ENCODE measurements at regions not wholly inside any gene's neighbourhood (a gene's known extent, or its start where the extent isn't known, plus 50 kb on each side); places are given as distances from the start of the nearest gene placed in this dataset.

DNA sequence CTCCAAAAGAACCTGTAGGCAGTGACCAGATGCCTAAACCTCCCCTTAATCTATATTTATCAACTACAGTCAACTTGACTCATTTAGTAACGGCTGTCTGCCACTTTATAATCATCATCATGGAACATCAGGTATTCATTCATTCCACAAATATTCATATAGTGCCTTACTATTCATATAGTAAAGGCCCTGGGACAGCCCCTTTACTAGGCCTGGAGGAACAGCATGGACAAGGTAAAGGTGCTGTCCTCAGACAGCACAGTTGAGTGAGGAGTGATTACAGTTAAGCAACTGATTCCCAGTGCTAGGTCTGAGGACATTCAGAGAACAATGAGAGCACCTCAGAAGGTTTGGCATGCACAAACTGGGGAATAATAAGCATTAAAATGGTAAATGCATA lies 346.5 kb upstream of the RORA start:
- no peak overlapping the region for H2BK15ac ChIP-seq (ENCODE audit: low read depth, low read length)
- no peak overlapping the region for H4K5ac ChIP-seq (ENCODE audit: insufficient read length, low read depth, low read length)
- H3K4ac ChIP-seq (ENCODE audit: low read depth, low read length), result no peak overlapping the region
- H3K9me3 ChIP-seq (ENCODE audit: control insufficient read depth, low read depth, low read length), result no peaks in the 10 kb centered on the region
- H4K20me1 ChIP-seq (ENCODE audit: control insufficient read depth, insufficient read depth, insufficient read length), result no peaks in the 10 kb centered on the region
- H3K56ac ChIP-seq (ENCODE audit: insufficient read length, low read depth, low read length), result no peak overlapping the region
- H2AK5ac ChIP-seq (ENCODE audit: insufficient read length, low read length), result no peak overlapping the region
- Mint-ChIP-seq H3K4me1 (no peaks in the 10 kb centered on the region), H3K4me3 (no peak overlapping the region), H3K36me3 (ENCODE audit: insufficient read depth in 1 of 3, low read depth in 3 of 3) (no peaks in the 10 kb centered on the region), H3K27me3 (ENCODE audit: low read depth) (no peaks in the 10 kb centered on the region), H3K9me3 (no peaks in the 10 kb centered on the region; a peak in 1 of 5 replicates), H3K27ac (no peak overlapping the region)
- H2BK120ac ChIP-seq (ENCODE audit: low read depth, low read length, poor library complexity, severe bottlenecking), result no peak overlapping the region
- H4K8ac ChIP-seq (replicated peaks; ENCODE audit: insufficient read length, low read depth, low read length), result no peak overlapping the region
- no peak overlapping the region for H3K9ac ChIP-seq (ENCODE audit: extremely low read depth, insufficient read length, low read length)
- TF ChIP-seq, protein P1, sequence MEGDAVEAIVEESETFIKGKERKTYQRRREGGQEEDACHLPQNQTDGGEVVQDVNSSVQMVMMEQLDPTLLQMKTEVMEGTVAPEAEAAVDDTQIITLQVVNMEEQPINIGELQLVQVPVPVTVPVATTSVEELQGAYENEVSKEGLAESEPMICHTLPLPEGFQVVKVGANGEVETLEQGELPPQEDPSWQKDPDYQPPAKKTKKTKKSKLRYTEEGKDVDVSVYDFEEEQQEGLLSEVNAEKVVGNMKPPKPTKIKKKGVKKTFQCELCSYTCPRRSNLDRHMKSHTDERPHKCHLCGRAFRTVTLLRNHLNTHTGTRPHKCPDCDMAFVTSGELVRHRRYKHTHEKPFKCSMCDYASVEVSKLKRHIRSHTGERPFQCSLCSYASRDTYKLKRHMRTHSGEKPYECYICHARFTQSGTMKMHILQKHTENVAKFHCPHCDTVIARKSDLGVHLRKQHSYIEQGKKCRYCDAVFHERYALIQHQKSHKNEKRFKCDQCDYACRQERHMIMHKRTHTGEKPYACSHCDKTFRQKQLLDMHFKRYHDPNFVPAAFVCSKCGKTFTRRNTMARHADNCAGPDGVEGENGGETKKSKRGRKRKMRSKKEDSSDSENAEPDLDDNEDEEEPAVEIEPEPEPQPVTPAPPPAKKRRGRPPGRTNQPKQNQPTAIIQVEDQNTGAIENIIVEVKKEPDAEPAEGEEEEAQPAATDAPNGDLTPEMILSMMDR (conservative IDR thresholded peaks at IDR 0.05), result no peak
- no peak overlapping the region for H3K4me2 ChIP-seq (ENCODE audit: insufficient read depth, insufficient read length, low read length)
- no peak overlapping the region for H3K14ac ChIP-seq (ENCODE audit: insufficient read depth, low read length)
- H3T11ph ChIP-seq (ENCODE audit: low read length), result no peak overlapping the region
- H2BK5ac ChIP-seq (ENCODE audit: insufficient read length, low read length), result no peak overlapping the region
- no peaks in the 10 kb centered on the region for H3K79me1 ChIP-seq (ENCODE audit: insufficient read depth, low read depth, low read length, poor library complexity, severe bottlenecking)
- H2BK20ac ChIP-seq (ENCODE audit: low read depth, low read length, poor library complexity, severe bottlenecking), result no peak overlapping the region
- H4K91ac ChIP-seq (ENCODE audit: insufficient read length, low read depth, low read length), result no peak overlapping the region
- no peak overlapping the region for H3K23ac ChIP-seq (ENCODE audit: insufficient read length, low read depth, low read length)
- no peaks in the 10 kb centered on the region for H3K27me3 ChIP-seq (ENCODE audit: insufficient read depth, low read length)
- no peak overlapping the region for H2BK12ac ChIP-seq (ENCODE audit: insufficient read length, low read depth, low read length)
- no peaks in the 10 kb centered on the region for H3K79me2 ChIP-seq (ENCODE audit: insufficient read depth, low read length)
- DNase-seq, result no peak
- H3K23me2 ChIP-seq (ENCODE audit: insufficient read length, low read depth, low read length, poor library complexity, severe bottlenecking), result no peaks in the 10 kb centered on the region
- no peak overlapping the region for H2AFZ ChIP-seq (ENCODE audit: low read length)
- H3K18ac ChIP-seq (ENCODE audit: insufficient read length, low read depth, low read length), result no peak overlapping the region
- H3K27ac ChIP-seq (ENCODE audit: insufficient read length, low read depth, low read length), result no peak overlapping the region
- no peaks in the 10 kb centered on the region for H3K4me1 ChIP-seq (ENCODE audit: insufficient read depth, low read length)
- WGBS (ENCODE audit: extremely low coverage, insufficient read length, low lambda C conversion rate), result no CpG with 5 or more reads among the region's 1 CpG
